ENCODE measurements at regions not wholly inside any gene's neighbourhood (a gene's known extent, or its start where the extent isn't known, plus 50 kb on each side); places are given as distances from the start of the nearest gene placed in this dataset.

DNA sequence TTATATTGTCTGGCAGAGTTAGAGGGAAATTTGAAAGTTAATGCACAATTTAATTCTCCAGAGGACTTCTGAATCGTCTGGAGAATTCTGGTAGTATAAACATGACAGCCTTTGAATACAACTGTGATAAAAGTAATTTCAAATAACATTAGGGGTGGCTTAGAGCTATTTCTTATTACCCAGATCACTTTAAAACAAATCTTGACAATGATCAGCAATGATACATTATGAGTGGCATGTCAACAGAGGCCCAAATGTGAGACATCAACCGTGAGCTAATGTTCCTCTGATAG is 259.1 kb downstream of the HACE1 start:
- TF ChIP-seq, protein P1, sequence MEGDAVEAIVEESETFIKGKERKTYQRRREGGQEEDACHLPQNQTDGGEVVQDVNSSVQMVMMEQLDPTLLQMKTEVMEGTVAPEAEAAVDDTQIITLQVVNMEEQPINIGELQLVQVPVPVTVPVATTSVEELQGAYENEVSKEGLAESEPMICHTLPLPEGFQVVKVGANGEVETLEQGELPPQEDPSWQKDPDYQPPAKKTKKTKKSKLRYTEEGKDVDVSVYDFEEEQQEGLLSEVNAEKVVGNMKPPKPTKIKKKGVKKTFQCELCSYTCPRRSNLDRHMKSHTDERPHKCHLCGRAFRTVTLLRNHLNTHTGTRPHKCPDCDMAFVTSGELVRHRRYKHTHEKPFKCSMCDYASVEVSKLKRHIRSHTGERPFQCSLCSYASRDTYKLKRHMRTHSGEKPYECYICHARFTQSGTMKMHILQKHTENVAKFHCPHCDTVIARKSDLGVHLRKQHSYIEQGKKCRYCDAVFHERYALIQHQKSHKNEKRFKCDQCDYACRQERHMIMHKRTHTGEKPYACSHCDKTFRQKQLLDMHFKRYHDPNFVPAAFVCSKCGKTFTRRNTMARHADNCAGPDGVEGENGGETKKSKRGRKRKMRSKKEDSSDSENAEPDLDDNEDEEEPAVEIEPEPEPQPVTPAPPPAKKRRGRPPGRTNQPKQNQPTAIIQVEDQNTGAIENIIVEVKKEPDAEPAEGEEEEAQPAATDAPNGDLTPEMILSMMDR (IDR thresholded peaks at IDR 0.05), result no peak
- TF ChIP-seq EP300 (IDR thresholded peaks at IDR 0.05), result no peak
